ENCODE measurements at regions not wholly inside any gene's neighbourhood (a gene's known extent, or its start where the extent isn't known, plus 50 kb on each side); places are given as distances from the start of the nearest gene placed in this dataset.

GRCh38 chr3:147794596-147794995, 385.4 kb downstream of the ZIC1 start:
- TF ChIP-seq USF1 (IDR thresholded peaks at IDR 0.05) (no peak), CREB1 (IDR thresholded peaks at IDR 0.05; ENCODE audit: low read depth) (no peak), TEAD4 (IDR thresholded peaks at IDR 0.05) (no peak), MAX (IDR thresholded peaks at IDR 0.05) (no peak), YY1 (IDR thresholded peaks at IDR 0.05; ENCODE audit: low read depth) (no peak), EGR1 (IDR thresholded peaks at IDR 0.05) (no peak), TAF1 (IDR thresholded peaks at IDR 0.05; ENCODE audit: low read depth) (no peak), EP300 (IDR thresholded peaks at IDR 0.05; ENCODE audit: borderline replicate concordance) (no peak), NFIC (IDR thresholded peaks at IDR 0.05) (no peak)

- TF ChIP-seq FOXM1 (IDR thresholded peaks at IDR 0.05; ENCODE audit: borderline replicate concordance, low read depth) = no peak
- TF ChIP-seq EP300 (IDR thresholded peaks at IDR 0.05; ENCODE audit: borderline replicate concordance) = no peak
- TF ChIP-seq RAD21 (IDR thresholded peaks at IDR 0.05; ENCODE audit: low read depth) = no peak
- no peak for TF ChIP-seq CREB1 (IDR thresholded peaks at IDR 0.05; ENCODE audit: low read depth)
- TF ChIP-seq ZBTB7A (IDR thresholded peaks at IDR 0.05; ENCODE audit: low read depth) = no peak
Observed at GRCh38 chr3:147795418-147795817, 386.3 kb downstream of the ZIC1 start.

- TF ChIP-seq NFIC (IDR thresholded peaks at IDR 0.05) (peak; percentile 34; the same call in 1 of the 2 replicates), YY1 (IDR thresholded peaks at IDR 0.05; ENCODE audit: low read depth) (no peak)
Observed at GRCh38 chr3:147797095-147797494, 387.9 kb downstream of the ZIC1 start.

GRCh38 chr3:147799601-147800000, 390.4 kb downstream of the ZIC1 start:
- no peak for TF ChIP-seq MAX (IDR thresholded peaks at IDR 0.05)
- no peak for TF ChIP-seq FOXM1 (IDR thresholded peaks at IDR 0.05; ENCODE audit: borderline replicate concordance, low read depth)
- no peak for TF ChIP-seq EP300 (IDR thresholded peaks at IDR 0.05; ENCODE audit: borderline replicate concordance)
- TF ChIP-seq TEAD4 (IDR thresholded peaks at IDR 0.05) = no peak
- no peak for TF ChIP-seq USF1 (IDR thresholded peaks at IDR 0.05)

- no peak for TF ChIP-seq NFIC (IDR thresholded peaks at IDR 0.05)
- no peak for TF ChIP-seq ZBTB7A (IDR thresholded peaks at IDR 0.05; ENCODE audit: low read depth)
- TF ChIP-seq TCF12 (IDR thresholded peaks at IDR 0.05; ENCODE audit: low read depth) = no peak
- no peak for TF ChIP-seq USF1 (IDR thresholded peaks at IDR 0.05)
- TF ChIP-seq REST (IDR thresholded peaks at IDR 0.05; ENCODE audit: low read depth) = no peak
- no peak for TF ChIP-seq MAX (IDR thresholded peaks at IDR 0.05)
- no peak for TF ChIP-seq RAD21 (IDR thresholded peaks at IDR 0.05; ENCODE audit: low read depth)
- no peak for TF ChIP-seq EGR1 (IDR thresholded peaks at IDR 0.05)
- TF ChIP-seq CREB1 (IDR thresholded peaks at IDR 0.05; ENCODE audit: low read depth) = no peak
- no peak for TF ChIP-seq YY1 (IDR thresholded peaks at IDR 0.05; ENCODE audit: low read depth)
- TF ChIP-seq EP300 (IDR thresholded peaks at IDR 0.05; ENCODE audit: borderline replicate concordance) = no peak
- no peak for TF ChIP-seq FOXM1 (IDR thresholded peaks at IDR 0.05; ENCODE audit: borderline replicate concordance, low read depth)
- no peak for TF ChIP-seq TAF1 (IDR thresholded peaks at IDR 0.05; ENCODE audit: low read depth)
- TF ChIP-seq TEAD4 (IDR thresholded peaks at IDR 0.05) = no peak
- no peak for TF ChIP-seq CEBPB (IDR thresholded peaks at IDR 0.05)
Observed at GRCh38 chr3:147807776-147808175, 398.6 kb downstream of the ZIC1 start.

- no peak for TF ChIP-seq ZBTB7A (IDR thresholded peaks at IDR 0.05; ENCODE audit: low read depth)
- TF ChIP-seq TCF12 (IDR thresholded peaks at IDR 0.05; ENCODE audit: low read depth) = no peak
- TF ChIP-seq YY1 (IDR thresholded peaks at IDR 0.05; ENCODE audit: low read depth) = no peak
- TF ChIP-seq REST (IDR thresholded peaks at IDR 0.05; ENCODE audit: low read depth) = no peak
- TF ChIP-seq NFIC (IDR thresholded peaks at IDR 0.05) = no peak
Observed at GRCh38 chr3:147809206-147809605, 400.0 kb downstream of the ZIC1 start.
